ENCODE measurements at regions not wholly inside any gene's neighbourhood (a gene's known extent, or its start where the extent isn't known, plus 50 kb on each side); places are given as distances from the start of the nearest gene placed in this dataset.

GRCh38 chr4:105068516-105068915 is 78.2 kb upstream of the TET2 start:
- no peak for TF ChIP-seq CTCF (conservative IDR thresholded peaks at IDR 0.05; ENCODE audit: low read length)
- TF ChIP-seq EZH2phosphoT487 (IDR thresholded peaks at IDR 0.05; ENCODE audit: borderline replicate concordance, low read depth, low read length), result no peak
